ENCODE measurements at regions not wholly inside any gene's neighbourhood (a gene's known extent, or its start where the extent isn't known, plus 50 kb on each side); places are given as distances from the start of the nearest gene placed in this dataset.
"Not testable (repeated sequence)": the region's sequence is repeated elsewhere in the genome, so short reads cannot be mapped to it uniquely, and the experiment has no call there.

GRCh38 chr1:100597061-100597741 is 59.3 kb downstream of the GPR88 start:
- no peak for DNase-seq

- no peak for DNase-seq
Observed at GRCh38 chr1:100597784-100598183, 59.8 kb downstream of the GPR88 start.

- DNase-seq: not testable (repeated sequence)
Observed at GRCh38 chr1:100600377-100600776, 62.4 kb downstream of the GPR88 start.

GRCh38 chr1:100602028-100602427 is 64.1 kb downstream of the GPR88 start:
- DNase-seq: not testable (repeated sequence)

- no peak for DNase-seq
Observed at GRCh38 chr1:100604372-100604771, 66.4 kb downstream of the GPR88 start.

GRCh38 chr1:100606438-100606837 is 68.5 kb downstream of the GPR88 start:
- no peak for DNase-seq

- no peak for DNase-seq
Observed at GRCh38 chr1:100607628-100608240, 69.8 kb downstream of the GPR88 start.

GRCh38 chr1:100609849-100610248 is 71.9 kb downstream of the GPR88 start:
- no peak for DNase-seq

- DNase-seq: no peak
Observed at GRCh38 chr1:100611086-100611485, 73.1 kb downstream of the GPR88 start.

- no peak for DNase-seq
Observed at GRCh38 chr1:100612540-100612939, 74.6 kb downstream of the GPR88 start.

GRCh38 chr1:100613817-100614559 is 76.0 kb downstream of the GPR88 start:
- no peak for DNase-seq

GRCh38 chr1:100614570-100614969 is 76.6 kb downstream of the GPR88 start:
- no peak for DNase-seq

GRCh38 chr1:100615686-100616085 is 77.7 kb downstream of the GPR88 start:
- DNase-seq: no peak

GRCh38 chr1:100616121-100616621 is 78.2 kb downstream of the GPR88 start:
- no peak for DNase-seq

- no peak for DNase-seq
Observed at GRCh38 chr1:100622037-100622436, 84.1 kb downstream of the GPR88 start.

- no peak for DNase-seq
Observed at GRCh38 chr1:100622506-100622905, 84.6 kb downstream of the GPR88 start.

GRCh38 chr1:100622966-100623762 is 85.2 kb downstream of the GPR88 start:
- no peak for DNase-seq

- DNase-seq: no peak
Observed at GRCh38 chr1:100624886-100625610, 87.1 kb downstream of the GPR88 start.

- DNase-seq: no peak
Observed at GRCh38 chr1:100626397-100626796, 88.5 kb downstream of the GPR88 start.

GRCh38 chr1:100627054-100627716 is 89.2 kb downstream of the GPR88 start:
- DNase-seq: no peak

- no peak for DNase-seq
Observed at GRCh38 chr1:100627936-100628335, 90.0 kb downstream of the GPR88 start.

- DNase-seq: no peak
Observed at GRCh38 chr1:100628631-100629081, 90.7 kb downstream of the GPR88 start.
